K562 (cell line): ENCODE measurements at regions not wholly inside any gene's neighbourhood (a gene's known extent, or its start where the extent isn't known, plus 50 kb on each side); places are given as distances from the start of the nearest gene placed in this dataset.

ENCODE experiments used
- CEBPG ChIP-seq, 3 experiments: fragments of 200-800 bp in 1 of 3; sonication (Bioruptor generic) in 1 of 3; sonication (generic) in 1 of 3; formaldehyde crosslinking in 1 of 3; IDR thresholded peaks in 2 of 3; conservative IDR thresholded peaks in 1 of 3; 2 replicates each; pipeline versions ENCODE4 v1.6.1 to v1.8.0; 2016 to 2022; ENCODE audit warnings: missing compliant biosample characterization in 2 of 3, missing genetic modification characterization in 2 of 3, mild to moderate bottlenecking in 1 of 3, missing genetic modification reagents in 1 of 3
- CTCF ChIP-seq, 3 experiments: IDR thresholded peaks in 2 of 3; conservative IDR thresholded peaks in 1 of 3; 2 replicates each; pipeline ENCODE4 v1.5.1; 2011 to 2012; ENCODE audit warnings: low read length in 3 of 3, mild to moderate bottlenecking in 3 of 3, control low read depth in 2 of 3, improper control_type of control experiment in 1 of 3, inconsistent platforms in 1 of 3, low read depth in 1 of 3, mixed read lengths in 1 of 3, moderate library complexity in 1 of 3; ENCODE audit not compliant: insufficient read depth in 2 of 3
- DDX20 ChIP-seq: fragments of 450-650 bp; IDR thresholded peaks from 2 replicates; pipeline ENCODE4 v1.6.1; 2016; ENCODE audit warnings: missing genetic modification characterization, low read depth, mild to moderate bottlenecking, missing compliant biosample characterization, moderate library complexity
- ERF ChIP-seq: fragments of 450-650 bp; formaldehyde crosslinking; IDR thresholded peaks from 2 replicates; pipeline ENCODE4 v1.4.0; 2020; ENCODE audit warnings: mild to moderate bottlenecking, mixed read lengths
- ESRRB ChIP-seq: fragments of 250-450 bp; sonication (Bioruptor Pico); IDR thresholded peaks from 2 replicates; pipeline ENCODE4 v1.5.0; 2020; ENCODE audit warnings: mild to moderate bottlenecking, moderate library complexity, borderline replicate concordance
- FOXP1 ChIP-seq: sonication (generic); formaldehyde crosslinking; IDR thresholded peaks from 2 replicates; pipeline ENCODE4 v1.8.0; 2022; ENCODE audit warnings: mild to moderate bottlenecking, missing genetic modification reagents
- MGA ChIP-seq: fragments of 450-650 bp; IDR thresholded peaks from 2 replicates; pipeline ENCODE4 v1.6.1; 2016; ENCODE audit warnings: mild to moderate bottlenecking, moderate library complexity
- NCOA2 ChIP-seq, 2 experiments: fragments of 450-650 bp; IDR thresholded peaks; 2 replicates each; pipeline ENCODE4 v1.6.1; 2018; ENCODE audit warnings: mild to moderate bottlenecking in 2 of 2, moderate library complexity in 1 of 2; ENCODE audit not compliant: partially characterized antibody in 2 of 2
- POLR3G ChIP-seq: IDR thresholded peaks from 2 replicates; pipeline ENCODE4 v1.6.1; 2011; ENCODE audit not compliant: insufficient read length, insufficient replicate concordance; ENCODE audit errors: extremely low read depth
- SAFB ChIP-seq: fragments of 200-400 bp; formaldehyde crosslinking; IDR thresholded peaks from 2 replicates; pipeline ENCODE4 v1.6.1; 2017; ENCODE audit warnings: low read depth, low read length, borderline replicate concordance
- U2AF2 ChIP-seq: fragments of 200-400 bp; formaldehyde crosslinking; optimal IDR thresholded peaks from 2 replicates; pipeline ENCODE3; 2017; ENCODE audit warnings: low read depth, mild to moderate bottlenecking, low read length
- YY1 ChIP-seq, 3 experiments: IDR thresholded peaks; 2 replicates each; pipeline ENCODE4 v1.6.1; 2011; ENCODE audit warnings: low read length in 2 of 3, mild to moderate bottlenecking in 2 of 3, moderate library complexity in 2 of 3, borderline replicate concordance in 1 of 3, control low read depth in 1 of 3, low read depth in 1 of 3; ENCODE audit not compliant: insufficient read depth in 3 of 3, insufficient replicate concordance in 2 of 3, control insufficient read depth in 1 of 3, insufficient read length in 1 of 3; ENCODE audit errors: extremely low read depth in 1 of 3
- ZNF347 ChIP-seq: fragments of 450-650 bp; formaldehyde crosslinking; IDR thresholded peaks from 2 replicates; pipeline ENCODE4 v1.4.0; 2020; ENCODE audit warnings: low read depth, mild to moderate bottlenecking, moderate library complexity
- ZNF699 ChIP-seq: fragments of 250-450 bp; sonication (Bioruptor Pico); IDR thresholded peaks from 2 replicates; pipeline ENCODE4 v1.8.0; 2021; ENCODE audit warnings: mild to moderate bottlenecking, moderate library complexity; ENCODE audit not compliant: insufficient replicate concordance

- TF ChIP-seq MGA (no peak), FOXP1 (CRISPR knock-in tag) (no peak), CEBPG (CRISPR knock-in tag; IDR thresholded peaks at IDR 0.05) (no peak), CEBPG (tag; conservative IDR thresholded peaks at IDR 0.05 in 1 of 2, IDR thresholded peaks at IDR 0.05 in 1 of 2) (no peak), CTCF (IDR thresholded peaks at IDR 0.05 in 2 of 3, conservative IDR thresholded peaks at IDR 0.05 in 1 of 3; ENCODE audit: insufficient read depth in 2 of 3, low read depth in 1 of 3, low read length in 3 of 3) (peak; percentile 25 to 46 (median 36); a peak in 3 of 6 replicates), DDX20 (tag) (no peak), ZNF347 (CRISPR knock-in tag) (no peak), U2AF2 (no peak), ERF (CRISPR knock-in tag) (no peak), ESRRB (CRISPR knock-in tag) (no peak), YY1 (IDR thresholded peaks at IDR 0.05; ENCODE audit: borderline replicate concordance in 1 of 3, control insufficient read depth in 1 of 3, extremely low read depth in 1 of 3, insufficient read depth in 3 of 3, insufficient read length in 1 of 3, insufficient replicate concordance in 2 of 3, low read depth in 1 of 3, low read length in 2 of 3) (peak in 2 of 3 experiments; percentile 43 to 70), ZNF699 (no peak), NCOA2 (IDR thresholded peaks at IDR 0.05; ENCODE audit: partially characterized antibody in 2 of 2) (no peak), SAFB (no peak), POLR3G (no peak)
Observed at GRCh38 chr6:100968949-100969348, 87.8 kb upstream of the ASCC3 start (continued).
